Gastroesophageal sphincter (tissue), 4 donors: ENCODE measurements at regions not wholly inside any gene's neighbourhood (a gene's known extent, or its start where the extent isn't known, plus 50 kb on each side); places are given as distances from the start of the nearest gene placed in this dataset.

ENCODE experiments used
- ATAC-seq: fragments of 150-250 bp; one replicate; pipeline ENCODE4 v1.9.1; 2016; ENCODE audit warnings: mild to moderate bottlenecking, moderate library complexity
- H3K27ac ChIP-seq, 4 donors: fragments of 200-600 bp; sonication (generic) in 3 of 4; 1 replicate in 3 of 4; 2 replicates in 1 of 4; pipeline ENCODE4 v1.5.1; 2016 to 2019
- H3K27me3 ChIP-seq: fragments of 200-600 bp; sonication (generic); one replicate; pipeline ENCODE4 v1.5.1; 2019
- H3K36me3 ChIP-seq, 2 donors: fragments of 200-600 bp; sonication (generic); one replicate each; pipeline ENCODE4 v1.5.1; 2019; ENCODE audit warnings: control low read depth in 1 of 2
- H3K4me1 ChIP-seq, 3 donors: fragments of 200-600 bp; sonication (generic); 1 replicate in 2 of 3; 2 replicates in 1 of 3; pipeline ENCODE4 v1.5.1; 2016 to 2019; ENCODE audit warnings: control low read depth in 2 of 3
- H3K4me3 ChIP-seq, 2 donors: fragments of 200-600 bp; sonication (generic); one replicate each; pipeline ENCODE4 v1.5.1; 2019; ENCODE audit warnings: mild to moderate bottlenecking in 1 of 2, moderate library complexity in 1 of 2
- H3K9me3 ChIP-seq, 3 donors: fragments of 200-600 bp; sonication (generic); one replicate each; pipeline ENCODE4 v1.5.1; 2017 to 2019; ENCODE audit warnings: control low read depth in 2 of 3
- EP300 ChIP-seq: sonication (generic); formaldehyde crosslinking; IDR thresholded peaks from one replicate; pipeline ENCODE4 v1.6.1; 2017; ENCODE audit warnings: antibody characterized with exemption, mild to moderate bottlenecking
- POLR2A ChIP-seq, 2 donors: fragments of 450-650 bp; IDR thresholded peaks; one replicate each; pipeline ENCODE4 v1.6.1; 2017; ENCODE audit warnings: antibody characterized with exemption in 2 of 2, mild to moderate bottlenecking in 2 of 2, moderate library complexity in 1 of 2
- POLR2AphosphoS5 ChIP-seq: sonication (generic); formaldehyde crosslinking; IDR thresholded peaks from one replicate; pipeline ENCODE4 v1.6.1; 2017; ENCODE audit warnings: antibody characterized with exemption
- WGBS, 2 donors: methylation state at CpG; one replicate each; pipeline ENCODE4 v1.1.5; 2018; ENCODE audit warnings: low coverage in 1 of 2; 5-methylcytosine and 5-hydroxymethylcytosine counted together
- TF ChIP-seq, protein P1 (sequence below), 4 experiments: fragments of 200-600 bp in 2 of 4; fragments of 450-650 bp in 2 of 4; sonication (generic) in 1 of 4; IDR thresholded peaks; one replicate each; pipeline ENCODE4 v1.5.1; 2017 to 2019; ENCODE audit warnings: antibody characterized with exemption in 4 of 4, mild to moderate bottlenecking in 2 of 4, moderate library complexity in 2 of 4

GRCh38 chrX:95218976-95219375 is 1465.7 kb upstream of the DIAPH2 start:
- H3K4me3 ChIP-seq, result no peak overlapping the region
- 20 to 25% methylated on average over 1 to 4 of the region's 4 CpGs for WGBS, 2 donors
- no peak for ATAC-seq
- H3K4me1 ChIP-seq, result no peaks in the 10 kb centered on the region
- TF ChIP-seq POLR2A (IDR thresholded peaks at IDR 0.05) (no peak), EP300 (no peak), POLR2AphosphoS5 (no peak)
- H3K9me3 ChIP-seq, result no peaks in the 10 kb centered on the region
- H3K27me3 ChIP-seq, result no peaks in the 10 kb centered on the region
- no peak overlapping the region for H3K27ac ChIP-seq
- no peaks in the 10 kb centered on the region for H3K36me3 ChIP-seq

GRCh38 chrX:95248386-95248785 is 1436.3 kb upstream of the DIAPH2 start:
- no peaks in the 10 kb centered on the region for H3K9me3 ChIP-seq
- no peak for ATAC-seq
- 83 to 86% methylated on average over 1 to 2 of the region's 2 CpGs for WGBS, 2 donors
- no peaks in the 10 kb centered on the region for H3K36me3 ChIP-seq
- H3K27me3 ChIP-seq, result no peaks in the 10 kb centered on the region
- no peak overlapping the region for H3K27ac ChIP-seq
- TF ChIP-seq EP300 (no peak), POLR2AphosphoS5 (no peak), POLR2A (IDR thresholded peaks at IDR 0.05) (no peak)
- TF ChIP-seq, protein P1, sequence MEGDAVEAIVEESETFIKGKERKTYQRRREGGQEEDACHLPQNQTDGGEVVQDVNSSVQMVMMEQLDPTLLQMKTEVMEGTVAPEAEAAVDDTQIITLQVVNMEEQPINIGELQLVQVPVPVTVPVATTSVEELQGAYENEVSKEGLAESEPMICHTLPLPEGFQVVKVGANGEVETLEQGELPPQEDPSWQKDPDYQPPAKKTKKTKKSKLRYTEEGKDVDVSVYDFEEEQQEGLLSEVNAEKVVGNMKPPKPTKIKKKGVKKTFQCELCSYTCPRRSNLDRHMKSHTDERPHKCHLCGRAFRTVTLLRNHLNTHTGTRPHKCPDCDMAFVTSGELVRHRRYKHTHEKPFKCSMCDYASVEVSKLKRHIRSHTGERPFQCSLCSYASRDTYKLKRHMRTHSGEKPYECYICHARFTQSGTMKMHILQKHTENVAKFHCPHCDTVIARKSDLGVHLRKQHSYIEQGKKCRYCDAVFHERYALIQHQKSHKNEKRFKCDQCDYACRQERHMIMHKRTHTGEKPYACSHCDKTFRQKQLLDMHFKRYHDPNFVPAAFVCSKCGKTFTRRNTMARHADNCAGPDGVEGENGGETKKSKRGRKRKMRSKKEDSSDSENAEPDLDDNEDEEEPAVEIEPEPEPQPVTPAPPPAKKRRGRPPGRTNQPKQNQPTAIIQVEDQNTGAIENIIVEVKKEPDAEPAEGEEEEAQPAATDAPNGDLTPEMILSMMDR (IDR thresholded peaks at IDR 0.05), result no peak
- no peaks in the 10 kb centered on the region for H3K4me1 ChIP-seq
- no peak overlapping the region for H3K4me3 ChIP-seq

DNA sequence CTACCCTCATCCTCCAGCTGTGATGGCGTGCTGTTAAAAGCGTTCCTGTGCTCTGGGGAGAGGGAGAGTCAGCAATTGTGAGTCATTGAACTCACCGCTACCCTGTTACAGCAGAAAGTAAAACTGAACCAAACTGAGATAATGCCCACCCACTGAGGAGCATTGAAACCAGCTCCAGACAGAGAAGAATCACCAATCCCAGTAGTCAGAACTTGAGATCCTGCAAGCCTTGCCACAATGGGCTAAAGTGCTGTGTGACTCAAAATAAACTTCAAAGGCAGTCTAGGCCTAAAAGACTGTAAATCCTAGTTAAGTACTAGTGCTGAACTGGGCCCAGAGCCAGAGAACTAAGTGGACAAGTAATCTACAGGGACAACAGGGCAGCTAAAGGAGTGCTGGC is 1394.2 kb upstream of the DIAPH2 start:
- TF ChIP-seq POLR2AphosphoS5 (no peak), EP300 (no peak), POLR2A (IDR thresholded peaks at IDR 0.05) (no peak)
- TF ChIP-seq, protein P1 (IDR thresholded peaks at IDR 0.05), result no peak
- Histone ChIP-seq H3K27ac (no peak overlapping the region), H3K9me3 (no peaks in the 10 kb centered on the region), H3K4me1 (no peaks in the 10 kb centered on the region), H3K4me3 (no peak overlapping the region), H3K36me3 (no peaks in the 10 kb centered on the region), H3K27me3 (no peaks in the 10 kb centered on the region)
- 60 to 72% methylated on average over 1 to 2 of the region's 3 CpGs for WGBS, 2 donors
- no peak for ATAC-seq

DNA sequence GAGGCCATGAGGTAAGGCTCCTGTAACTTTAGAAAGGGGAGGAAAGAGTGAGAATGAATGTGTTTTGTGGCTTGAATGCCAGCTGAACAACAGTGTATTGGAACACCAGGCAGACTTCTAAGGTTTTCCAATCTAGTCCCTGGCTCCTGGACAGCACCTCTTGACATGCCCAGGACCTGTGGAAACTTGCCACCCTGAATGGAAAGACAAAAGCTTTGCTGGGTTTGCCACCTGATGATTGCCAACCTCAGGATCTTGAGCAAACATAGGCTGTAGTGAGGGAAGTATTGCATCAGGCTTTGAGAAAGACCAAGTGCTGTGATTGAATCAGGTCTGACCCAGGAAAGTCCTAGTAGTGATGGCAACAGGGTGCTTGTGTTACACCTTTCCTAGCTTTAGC is 1393.1 kb upstream of the DIAPH2 start:
- H3K9me3 ChIP-seq, result no peaks in the 10 kb centered on the region
- no peak for ATAC-seq
- TF ChIP-seq EP300, result no peak
- no peak for TF ChIP-seq POLR2AphosphoS5
- no peak for TF ChIP-seq POLR2A (IDR thresholded peaks at IDR 0.05)
- TF ChIP-seq, protein P1 (IDR thresholded peaks at IDR 0.05), result no peak

DNA sequence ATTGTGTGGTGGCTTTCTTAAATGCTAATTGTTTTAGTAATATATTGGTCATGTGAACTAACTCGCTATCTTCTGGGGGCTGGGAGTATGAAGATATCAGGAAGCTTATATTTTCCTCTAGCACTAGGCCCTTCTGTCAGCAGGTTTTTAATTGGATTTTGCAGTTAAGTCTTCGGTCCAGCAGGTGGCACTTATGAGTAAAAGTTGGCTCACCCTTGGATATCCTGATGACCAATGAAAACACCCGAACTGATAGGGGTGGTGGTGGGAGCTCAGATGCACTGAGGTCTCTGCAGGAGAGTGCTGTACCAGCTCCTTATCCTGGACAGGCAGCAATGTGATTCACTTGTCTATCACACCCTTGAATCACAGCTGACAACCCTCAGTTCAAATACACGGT is 1365.8 kb upstream of the DIAPH2 start:
- TF ChIP-seq, protein P1 (IDR thresholded peaks at IDR 0.05), result no peak
- no peak for TF ChIP-seq POLR2A (IDR thresholded peaks at IDR 0.05)
- no peak for TF ChIP-seq POLR2AphosphoS5
- TF ChIP-seq EP300, result no peak

More for the DNA sequence above, 1393.1 kb upstream of the DIAPH2 start:
- H3K4me3 ChIP-seq, result no peak overlapping the region
- H3K4me1 ChIP-seq, result no peaks in the 10 kb centered on the region
- no peaks in the 10 kb centered on the region for H3K27me3 ChIP-seq
- no peaks in the 10 kb centered on the region for H3K36me3 ChIP-seq
- H3K27ac ChIP-seq, result no peak overlapping the region

More for the DNA sequence above, 1365.8 kb upstream of the DIAPH2 start:
- no peaks in the 10 kb centered on the region for H3K9me3 ChIP-seq
- ATAC-seq, result no peak
- no peak overlapping the region for H3K4me3 ChIP-seq
- 42 to 58% methylated on average over 4 of the region's 4 CpGs for WGBS, 2 donors
- no peaks in the 10 kb centered on the region for H3K27me3 ChIP-seq
- no peak overlapping the region for H3K27ac ChIP-seq
- no peaks in the 10 kb centered on the region for H3K4me1 ChIP-seq
- H3K36me3 ChIP-seq, result no peaks in the 10 kb centered on the region
